COLO668 (cell line): ENCODE measurements at regions not wholly inside any gene's neighbourhood (a gene's known extent, or its start where the extent isn't known, plus 50 kb on each side); places are given as distances from the start of the nearest gene placed in this dataset.

Source experiments
- DNase-seq: peaks from one replicate; lab custom pipeline; 2025; ENCODE audit not compliant: unreplicated experiment; lab: John Stamatoyannopoulos, UW

DNA sequence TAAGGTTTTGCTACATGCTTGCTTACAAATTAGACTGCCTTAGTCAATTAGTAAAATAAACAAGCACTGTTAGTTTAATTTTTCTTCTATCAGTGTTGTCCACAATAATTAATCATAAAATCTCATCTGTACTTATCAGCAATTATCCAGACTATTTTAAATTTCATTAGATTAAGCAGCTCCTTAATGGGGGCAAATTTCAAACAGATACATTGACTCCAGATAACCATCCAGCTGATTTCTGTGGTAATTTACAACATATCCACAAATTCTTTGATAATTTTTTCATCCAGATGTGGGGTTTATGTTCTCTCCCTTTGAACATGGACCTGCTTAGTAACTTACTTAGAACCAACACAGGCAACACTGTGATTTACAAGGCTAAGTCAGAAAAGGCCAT lies 170.4 kb upstream of the CWC22 start:
- DNase-seq, result no peak

DNA sequence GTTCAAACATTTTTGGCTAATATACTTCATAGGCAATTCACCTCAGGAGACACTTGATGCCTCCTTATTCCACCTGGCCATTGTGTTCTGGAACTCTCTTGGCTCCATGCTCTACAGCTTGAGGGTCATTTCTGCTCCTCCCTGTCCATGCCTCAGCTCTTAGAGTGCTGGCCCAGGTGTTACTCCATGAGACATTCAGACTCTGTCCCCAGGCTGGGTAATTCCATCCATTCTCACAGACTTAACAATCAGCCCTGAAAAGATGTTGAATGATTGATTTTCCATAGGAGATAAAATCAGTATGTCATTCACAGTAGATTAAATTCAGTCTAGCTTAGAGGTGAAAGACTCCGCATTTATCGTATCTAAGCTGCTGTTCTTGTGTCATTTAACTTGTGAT lies 168.6 kb upstream of the CWC22 start:
- no peak for DNase-seq

DNA sequence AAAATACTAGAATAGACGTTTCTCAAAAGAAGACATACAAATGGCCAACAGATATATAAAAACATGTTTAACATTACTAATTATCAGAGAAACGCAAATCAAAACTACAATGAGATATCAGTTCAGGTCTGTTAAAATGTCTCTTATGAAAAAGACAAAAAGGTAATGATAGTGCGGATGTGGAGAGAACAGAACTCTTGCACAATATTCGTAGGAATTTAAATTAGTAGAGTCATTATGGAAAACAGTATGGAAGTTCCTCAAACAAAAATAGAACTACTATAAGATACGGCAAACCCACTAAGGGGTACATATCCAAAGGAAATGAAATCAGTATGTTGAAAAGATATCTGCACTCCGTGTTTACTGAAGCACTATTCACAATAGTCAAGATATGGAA lies 167.5 kb upstream of the CWC22 start:
- DNase-seq, result no peak

DNA sequence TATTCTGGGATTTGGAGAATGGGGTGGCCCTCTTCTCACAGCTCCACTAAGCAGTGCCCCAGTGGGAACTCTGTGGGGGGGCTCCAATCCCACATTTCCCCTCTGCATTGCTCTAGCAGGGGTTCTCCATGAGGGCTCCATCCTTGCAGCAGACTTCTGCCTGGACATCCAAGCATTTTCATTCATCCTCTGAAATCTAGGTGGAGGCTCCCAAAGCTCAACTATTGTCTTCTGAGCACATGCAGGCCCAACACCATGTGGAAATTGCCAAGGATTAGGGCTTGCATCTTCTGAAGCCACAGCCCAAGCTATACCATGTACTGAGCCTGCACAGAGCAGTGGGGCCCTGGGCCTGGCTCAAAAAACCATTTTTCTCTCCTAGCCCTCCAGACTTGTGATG lies 162.4 kb upstream of the CWC22 start:
- no peak for DNase-seq

DNA sequence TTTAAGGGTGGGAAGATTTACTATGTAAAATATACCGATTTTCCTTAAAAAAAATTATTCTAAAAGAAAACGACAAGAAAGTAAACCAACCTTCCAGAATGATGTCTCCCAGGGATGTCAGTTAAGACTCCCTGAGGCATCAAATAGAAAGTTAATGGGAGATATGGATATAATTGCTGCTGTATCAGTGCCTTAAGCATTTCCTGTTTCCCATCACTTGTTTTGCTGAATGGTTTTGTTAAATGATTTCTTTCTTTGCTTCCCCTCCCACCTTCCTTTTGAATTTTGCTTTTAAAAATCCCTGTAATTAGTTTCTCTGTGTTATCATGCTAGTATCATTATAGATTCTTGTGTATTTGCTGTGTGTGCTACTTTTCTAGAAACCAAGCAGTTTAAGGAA lies 154.3 kb upstream of the CWC22 start:
- DNase-seq, result no peak

DNA sequence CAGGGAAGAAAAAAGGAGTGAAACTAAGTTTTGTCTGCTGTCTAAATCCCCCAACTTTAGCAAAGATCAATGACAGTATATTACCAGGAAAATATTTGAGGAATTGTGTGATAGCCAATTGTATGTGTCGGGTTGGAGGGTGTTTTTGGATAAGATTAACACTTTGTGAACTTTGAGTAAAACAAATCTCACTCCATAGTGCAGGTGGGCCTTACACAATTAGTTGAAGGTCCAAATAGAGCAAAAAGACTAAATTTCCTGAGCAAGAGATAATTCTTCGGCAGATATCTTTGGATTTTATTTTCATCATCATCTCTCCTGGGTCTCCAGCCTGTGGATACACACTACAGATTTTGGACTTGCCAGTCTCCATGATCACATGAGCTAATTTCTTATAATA lies 152.8 kb upstream of the CWC22 start:
- no peak for DNase-seq

DNA sequence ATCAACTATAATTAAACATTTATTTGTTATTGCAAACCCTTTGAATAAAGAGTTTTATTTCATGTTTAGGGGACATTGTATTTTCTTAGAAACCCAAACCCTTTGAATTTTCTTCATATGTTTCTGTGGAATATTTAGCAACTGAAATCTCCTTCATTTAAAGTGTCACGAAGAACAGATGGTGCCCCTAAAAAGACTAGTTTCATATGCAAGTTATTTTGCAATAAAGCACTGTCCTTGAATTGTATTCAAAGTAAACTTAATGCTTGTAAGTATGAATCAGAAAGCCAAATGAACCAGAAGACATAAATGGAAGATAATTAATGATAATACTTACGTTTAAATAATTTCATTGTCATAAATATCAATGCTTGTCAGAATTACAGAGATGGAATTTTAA lies 151.9 kb upstream of the CWC22 start:
- DNase-seq, result no peak

DNA sequence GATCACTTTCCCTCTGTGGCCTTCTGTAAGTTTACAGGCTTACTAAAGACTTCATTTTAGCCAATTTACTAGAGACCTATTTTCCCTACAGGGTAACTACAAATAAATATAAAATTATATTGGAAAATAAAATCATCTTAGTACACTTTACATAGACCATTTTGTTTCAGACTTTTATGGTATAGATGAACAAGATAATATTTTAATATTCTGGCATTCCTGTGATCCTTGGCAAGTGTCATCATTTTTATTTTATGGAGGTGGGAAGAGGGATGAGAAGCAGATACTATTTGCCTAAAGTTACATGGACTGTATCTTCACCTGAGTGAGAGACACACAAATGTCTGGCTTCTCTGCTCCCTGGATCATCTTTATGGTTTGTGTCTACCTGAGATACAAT lies 149.6 kb upstream of the CWC22 start:
- no peak for DNase-seq

DNA sequence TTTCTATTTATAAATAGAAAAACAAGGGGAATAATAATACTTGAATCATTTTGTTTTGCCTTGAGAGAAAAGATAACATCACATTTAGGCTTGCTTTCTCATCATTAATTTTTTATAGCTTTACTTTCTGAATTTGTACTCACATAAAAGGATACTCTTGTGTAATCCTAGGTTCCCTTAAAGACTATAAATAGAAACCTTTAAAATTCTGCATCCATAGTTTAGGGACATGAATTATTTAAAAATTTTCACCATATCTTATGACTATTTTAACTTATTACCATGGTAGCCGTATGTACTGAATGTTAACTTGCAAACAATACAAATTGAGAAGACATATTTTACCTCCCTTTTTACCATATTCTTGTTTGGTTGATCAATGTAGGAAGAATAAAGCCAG lies 143.5 kb upstream of the CWC22 start:
- DNase-seq, result no peak

DNA sequence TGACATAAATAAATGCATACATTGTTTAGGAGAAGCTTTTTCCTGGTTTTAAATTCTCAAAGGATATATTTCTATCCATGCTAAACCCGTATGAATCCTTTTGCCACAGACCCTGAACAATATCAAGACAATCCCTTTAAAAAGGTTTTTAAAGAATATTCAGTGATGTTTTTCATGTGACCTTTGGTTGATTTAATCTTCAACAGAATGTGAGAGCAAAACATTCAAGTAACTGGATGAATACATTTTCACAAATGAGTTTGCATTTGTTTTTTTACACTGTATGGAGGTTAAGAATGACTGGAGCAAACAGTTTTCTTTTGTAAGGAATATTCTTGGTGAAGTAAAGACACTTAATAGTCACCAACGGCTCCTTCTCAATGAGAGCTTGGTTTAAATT lies 139.4 kb upstream of the CWC22 start:
- no peak for DNase-seq

DNA sequence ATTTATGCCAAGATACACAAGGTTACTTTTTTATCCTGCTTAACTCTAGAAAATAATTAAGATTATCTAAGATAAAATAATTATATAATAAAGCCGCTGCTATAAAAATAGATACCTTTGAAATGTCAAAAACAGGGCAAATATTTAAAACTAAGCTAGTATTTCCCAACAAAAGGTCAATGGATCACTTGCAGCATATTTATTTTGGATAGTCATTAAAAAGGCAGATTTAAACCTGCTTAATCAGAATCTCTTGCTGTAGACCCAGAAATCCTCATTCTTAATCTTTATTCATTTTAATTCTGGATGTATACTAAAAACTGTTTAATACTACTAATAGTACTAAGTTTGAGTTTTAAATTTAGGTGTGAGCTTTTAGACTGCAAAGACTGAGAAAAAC lies 139.0 kb upstream of the CWC22 start:
- DNase-seq, result no peak

DNA sequence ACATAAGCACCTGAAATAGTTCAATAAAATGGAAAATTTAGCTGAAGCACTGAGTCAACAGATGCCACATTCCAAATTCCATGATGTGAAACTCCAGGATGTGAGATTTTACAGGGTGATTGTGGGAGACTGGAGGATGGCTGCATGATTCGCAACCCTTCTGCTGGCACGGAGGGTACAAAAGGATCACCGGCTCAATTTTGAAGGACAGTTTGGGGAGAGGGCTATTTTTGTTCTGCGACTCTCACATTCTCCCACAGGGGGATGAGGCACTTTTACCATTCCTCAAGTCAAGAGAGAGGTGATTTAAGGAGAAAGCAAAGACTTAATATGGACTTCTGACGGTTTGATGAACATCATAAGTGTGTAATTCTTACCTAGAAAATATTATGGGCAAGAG lies 138.1 kb upstream of the CWC22 start:
- DNase-seq, result no peak

DNA sequence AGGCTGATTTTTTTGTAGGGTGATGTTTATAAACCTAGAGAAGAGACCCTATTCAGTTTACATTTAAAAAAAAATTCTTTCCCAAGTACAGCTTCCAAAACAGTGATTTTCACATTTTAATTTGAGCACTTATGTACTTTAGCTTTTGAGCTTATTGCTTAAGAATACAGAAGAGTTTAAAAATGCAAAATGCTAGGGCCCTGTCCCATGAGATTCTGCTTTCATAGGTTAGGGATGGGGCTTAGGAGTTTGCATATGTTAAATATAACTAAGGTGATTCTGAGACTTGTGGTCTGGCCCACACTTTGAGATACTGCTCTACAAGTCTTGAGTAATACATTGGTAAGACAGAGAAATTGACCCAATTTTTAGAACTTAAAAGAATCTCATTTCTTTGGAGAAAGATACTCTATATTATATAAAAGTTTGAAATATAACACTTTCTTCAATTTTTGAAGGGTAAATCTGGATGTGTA lies 137.3 kb upstream of the CWC22 start:
- DNase-seq, result no peak

DNA sequence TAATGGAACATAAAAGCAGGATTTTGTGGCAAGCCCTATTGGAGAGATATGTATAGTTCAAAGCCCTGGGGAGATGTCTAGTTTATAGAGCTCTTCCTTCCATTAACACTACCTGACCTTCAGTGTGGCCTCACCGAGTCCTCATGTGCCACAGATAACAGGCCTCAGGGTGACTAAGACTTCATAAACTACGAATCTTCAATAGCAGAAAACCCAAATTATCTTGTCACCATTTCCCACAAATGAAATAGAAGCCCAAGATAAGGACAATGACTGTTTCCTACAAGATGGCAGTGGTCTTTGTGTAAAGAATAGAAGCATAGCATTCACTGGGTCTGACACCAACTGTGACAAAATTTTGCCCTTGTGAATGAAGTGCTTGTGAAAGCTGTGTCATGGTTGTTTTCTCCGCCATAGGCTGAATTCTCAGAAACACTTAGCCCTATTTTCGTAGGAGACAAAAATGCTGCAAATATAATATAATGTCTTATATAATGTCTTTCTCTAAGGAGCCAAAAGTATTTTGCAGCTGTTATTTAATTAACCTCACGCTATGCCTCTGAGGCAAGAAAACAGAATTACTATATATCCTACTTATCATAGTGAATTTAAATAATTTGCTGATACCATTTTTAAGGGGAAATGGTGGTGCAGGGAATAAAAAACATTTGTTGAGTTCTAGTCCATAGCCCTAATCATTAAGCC lies 136.7 kb upstream of the CWC22 start:
- no peak for DNase-seq

DNA sequence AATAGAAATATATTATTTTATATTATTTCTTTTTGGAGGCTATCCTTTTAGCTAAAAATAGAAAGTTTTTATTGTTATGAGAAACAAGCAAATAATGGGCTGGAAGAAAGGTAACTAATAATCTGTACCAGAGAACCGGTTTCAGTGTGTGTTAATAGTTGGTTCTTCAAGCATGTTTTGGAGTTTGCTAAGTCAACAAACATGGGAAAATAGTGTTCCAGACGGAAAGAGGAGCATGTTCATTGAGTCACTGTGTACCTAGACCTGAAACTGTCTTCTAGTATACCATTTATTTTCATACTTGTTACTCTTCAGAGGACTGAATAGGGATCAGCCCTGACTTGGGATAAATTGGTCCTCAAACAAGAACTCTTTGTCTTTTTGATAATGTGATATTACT lies 134.5 kb upstream of the CWC22 start:
- no peak for DNase-seq

DNA sequence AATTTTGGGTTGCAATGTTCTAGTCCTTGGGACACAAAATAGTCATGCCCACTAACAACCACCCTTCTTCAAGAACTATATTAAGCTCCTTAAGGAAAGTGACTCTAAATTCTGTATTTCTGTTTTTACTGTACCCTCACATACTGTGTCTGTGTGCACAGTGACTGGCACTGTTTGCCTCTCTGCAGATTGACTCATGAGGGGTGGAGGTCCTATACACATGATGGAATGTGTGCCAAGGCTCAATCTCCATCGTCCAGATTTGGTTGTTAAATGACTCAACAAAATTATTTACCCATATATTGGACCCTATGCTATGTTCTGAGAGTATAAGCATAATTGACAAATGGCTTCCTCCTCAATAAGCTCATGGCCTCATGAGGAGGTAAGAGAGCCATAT lies 126.6 kb upstream of the CWC22 start:
- no peak for DNase-seq

DNA sequence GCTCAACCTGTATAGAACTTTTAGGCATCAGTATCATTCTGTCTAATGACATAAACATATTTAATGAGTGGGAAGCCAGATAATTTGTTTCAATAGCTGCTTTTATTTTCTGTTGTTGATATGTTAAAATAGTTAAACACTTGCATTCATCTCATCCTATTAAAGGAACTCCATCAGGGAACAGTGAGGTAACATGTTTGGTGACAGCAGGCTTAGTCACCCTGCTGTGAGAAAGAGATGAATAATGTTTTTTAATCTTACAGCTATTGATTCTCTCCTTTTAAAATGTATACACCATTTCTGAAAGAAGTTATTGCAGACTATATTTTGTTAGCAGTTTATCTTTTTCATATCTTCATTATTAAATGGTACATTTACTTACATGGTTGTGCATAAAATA lies 123.3 kb upstream of the CWC22 start:
- no peak for DNase-seq

DNA sequence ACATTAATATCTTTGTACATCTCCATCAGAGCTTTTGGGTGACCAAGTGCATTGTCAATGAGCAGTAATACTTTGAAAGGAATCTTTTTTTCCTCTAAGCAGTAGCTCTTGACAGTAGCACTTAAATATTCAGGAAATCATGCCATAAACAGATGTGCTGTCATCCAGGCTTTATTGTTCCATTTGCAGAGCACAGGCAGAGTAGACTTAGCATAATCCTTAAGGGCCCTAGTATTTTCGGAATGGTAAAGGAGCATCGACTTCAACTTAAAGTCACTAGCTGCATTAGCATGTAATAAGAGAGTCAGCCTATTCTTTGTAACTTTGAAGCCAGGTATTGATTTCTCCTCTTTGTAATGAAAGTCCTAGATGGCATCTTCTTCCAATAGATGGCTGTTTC lies 121.8 kb upstream of the CWC22 start:
- no peak for DNase-seq

DNA sequence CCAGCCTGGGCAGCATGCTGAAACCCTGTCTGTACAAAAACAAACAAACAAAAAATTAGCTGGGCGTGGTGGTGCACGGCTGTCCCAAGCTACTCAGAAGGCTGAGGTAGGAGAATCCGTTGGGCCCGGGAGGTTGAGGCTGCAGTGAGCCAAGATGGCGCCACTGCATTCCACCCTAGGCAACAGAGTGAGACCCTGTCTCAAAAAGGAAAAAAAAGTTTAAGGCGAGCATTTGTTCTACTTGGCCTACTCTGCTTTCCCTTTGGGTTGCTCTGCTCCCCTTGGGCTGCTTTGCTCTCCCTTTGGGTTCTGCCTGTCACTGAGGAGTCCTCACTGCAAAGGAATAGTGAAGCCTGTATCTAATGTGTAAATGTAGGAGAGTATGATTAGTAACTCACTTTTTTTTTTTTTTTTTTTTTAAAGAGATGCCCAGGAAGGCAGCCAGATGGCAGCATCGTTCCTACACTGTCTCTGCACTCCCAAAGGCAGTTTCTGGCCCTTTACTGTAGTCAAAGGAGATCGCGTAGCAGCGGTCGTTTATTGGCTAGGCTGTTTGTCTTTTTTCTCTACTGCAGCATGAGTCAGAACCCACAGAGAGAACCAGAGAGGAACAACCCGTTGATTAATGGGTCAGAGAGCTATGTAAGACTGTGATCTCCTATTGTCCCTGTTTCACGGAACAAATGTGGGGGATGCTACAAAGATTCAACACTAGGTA lies 118.3 kb upstream of the CWC22 start:
- peak; percentile 55 for DNase-seq

DNA sequence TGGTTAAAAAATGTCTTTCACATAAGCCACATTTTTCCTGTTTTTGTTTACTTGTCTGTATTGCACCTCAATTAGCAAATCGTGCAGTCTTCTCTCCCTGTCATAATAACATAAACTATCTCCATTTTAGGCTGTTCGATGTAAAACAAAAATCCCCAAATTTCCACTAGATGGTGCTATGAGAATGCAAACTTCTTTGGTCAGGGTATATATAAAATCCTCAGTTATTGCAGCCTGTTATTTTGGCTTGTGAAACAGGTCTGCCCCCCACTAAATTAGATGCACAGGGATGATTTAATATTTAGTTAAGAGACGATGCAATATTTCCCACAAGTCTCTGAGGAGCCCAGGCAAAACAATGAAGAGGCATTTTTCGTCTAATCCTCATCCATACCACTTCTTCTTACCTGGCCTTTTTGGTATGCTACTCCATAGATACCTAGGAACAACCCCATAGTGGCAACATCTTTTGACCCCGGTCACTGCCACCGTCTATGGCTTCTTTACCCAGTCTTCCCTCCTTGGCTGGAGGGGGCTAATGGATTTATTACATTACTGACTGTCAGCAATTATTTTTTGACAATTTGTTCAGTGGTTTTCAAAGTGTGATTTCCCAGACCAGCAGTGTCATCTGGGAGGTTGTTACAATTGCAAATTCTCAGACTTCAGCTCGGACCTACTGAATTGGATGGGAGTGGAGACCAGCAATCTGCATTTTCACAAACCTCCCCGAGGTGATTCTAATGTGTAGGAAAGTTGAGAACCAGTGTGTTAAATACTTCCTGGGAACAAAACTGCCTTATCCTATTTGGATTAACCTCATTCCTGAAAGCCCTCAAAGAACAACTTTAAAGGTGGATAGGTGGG lies 117.4 kb upstream of the CWC22 start:
- no peak for DNase-seq

DNA sequence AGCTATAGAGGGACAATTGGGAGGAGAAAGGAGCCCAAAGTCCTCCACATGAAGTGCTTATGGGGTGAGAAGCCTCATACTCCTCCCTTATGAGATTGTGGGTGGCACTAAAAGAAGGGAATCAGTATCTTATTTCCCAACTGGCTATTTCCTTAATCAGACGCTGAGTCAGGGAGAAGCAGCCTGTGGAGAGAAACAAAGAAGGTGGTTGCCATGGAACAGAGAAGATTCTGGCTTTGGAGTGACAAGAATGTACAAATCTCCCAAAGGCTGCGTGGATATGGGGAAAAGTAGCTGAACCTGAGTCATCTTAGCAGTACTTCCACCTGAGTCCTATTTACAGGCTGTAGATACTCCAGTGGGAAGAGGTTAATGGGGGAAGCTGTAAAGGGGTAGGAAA lies 115.8 kb upstream of the CWC22 start:
- DNase-seq, result no peak

DNA sequence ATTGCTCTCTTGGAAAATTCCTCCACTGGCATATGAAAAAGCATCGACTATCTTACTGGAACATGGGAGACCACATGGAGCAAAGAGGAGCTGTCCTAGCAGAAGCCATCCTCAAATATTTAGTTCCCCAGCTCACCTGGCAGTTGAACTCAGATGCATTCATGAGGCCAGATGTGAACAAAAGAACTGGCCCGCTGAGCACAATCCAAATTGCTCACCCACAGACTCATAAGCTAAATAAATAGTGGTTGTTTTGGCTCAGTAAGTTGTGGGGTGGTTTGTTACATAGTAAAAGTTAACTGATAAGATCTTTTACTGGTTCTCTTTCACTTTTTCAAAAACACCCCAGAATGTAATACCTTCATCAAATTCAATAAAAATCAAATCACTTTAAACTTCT lies 108.6 kb upstream of the CWC22 start:
- DNase-seq, result no peak
